ENCODE measurements at regions not wholly inside any gene's neighbourhood (a gene's known extent, or its start where the extent isn't known, plus 50 kb on each side); places are given as distances from the start of the nearest gene placed in this dataset.
"Not testable (repeated sequence)": the region's sequence is repeated elsewhere in the genome, so short reads cannot be mapped to it uniquely, and the experiment has no call there.

DNA sequence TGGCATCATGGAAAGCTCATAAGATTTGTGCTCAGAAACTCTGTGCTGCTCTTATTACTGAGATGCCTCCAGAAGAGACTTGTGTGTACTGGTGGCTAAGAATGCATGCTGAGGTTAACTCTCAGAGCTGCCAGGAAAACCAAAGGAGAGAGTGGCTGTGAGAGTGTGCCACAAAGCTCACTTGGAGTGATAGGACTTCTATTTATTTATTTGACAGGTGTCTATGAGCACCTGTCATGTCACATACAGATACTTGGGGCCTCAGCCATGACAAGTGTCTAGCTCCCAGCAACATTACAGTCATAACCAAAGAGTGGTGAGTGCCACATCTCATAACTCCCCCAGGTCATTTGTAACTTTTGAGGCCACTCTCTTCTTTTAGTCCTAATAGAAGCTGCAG is 72.2 kb upstream of the ZNG1B start:
- not testable (repeated sequence) for TF ChIP-seq CTCF (conservative IDR thresholded peaks at IDR 0.05); ZFX (IDR thresholded peaks at IDR 0.05)

Measured in C4-2B (cell line).